ENCODE measurements at regions not wholly inside any gene's neighbourhood (a gene's known extent, or its start where the extent isn't known, plus 50 kb on each side); places are given as distances from the start of the nearest gene placed in this dataset.

DNA sequence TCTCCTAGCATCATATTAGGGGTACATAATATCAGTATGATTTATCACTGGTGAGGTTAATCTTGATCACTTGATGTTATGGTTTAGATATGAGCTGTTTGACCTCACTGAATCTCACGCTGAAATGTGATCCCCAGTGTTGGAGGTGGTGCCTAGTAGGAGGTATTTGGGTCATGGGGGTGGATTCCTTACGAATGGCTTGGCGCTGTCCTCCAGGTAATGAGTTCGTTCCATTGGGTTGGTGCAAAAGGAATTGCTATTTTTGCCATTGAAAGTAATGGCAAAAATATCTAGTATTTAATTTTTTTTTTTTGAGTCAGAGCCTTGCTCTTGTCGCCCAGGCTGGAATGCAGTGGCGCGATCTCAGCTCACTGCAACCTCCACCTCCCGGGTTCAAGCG lies 326.3 kb downstream of the AASDHPPT start:
- TF ChIP-seq, protein P1, sequence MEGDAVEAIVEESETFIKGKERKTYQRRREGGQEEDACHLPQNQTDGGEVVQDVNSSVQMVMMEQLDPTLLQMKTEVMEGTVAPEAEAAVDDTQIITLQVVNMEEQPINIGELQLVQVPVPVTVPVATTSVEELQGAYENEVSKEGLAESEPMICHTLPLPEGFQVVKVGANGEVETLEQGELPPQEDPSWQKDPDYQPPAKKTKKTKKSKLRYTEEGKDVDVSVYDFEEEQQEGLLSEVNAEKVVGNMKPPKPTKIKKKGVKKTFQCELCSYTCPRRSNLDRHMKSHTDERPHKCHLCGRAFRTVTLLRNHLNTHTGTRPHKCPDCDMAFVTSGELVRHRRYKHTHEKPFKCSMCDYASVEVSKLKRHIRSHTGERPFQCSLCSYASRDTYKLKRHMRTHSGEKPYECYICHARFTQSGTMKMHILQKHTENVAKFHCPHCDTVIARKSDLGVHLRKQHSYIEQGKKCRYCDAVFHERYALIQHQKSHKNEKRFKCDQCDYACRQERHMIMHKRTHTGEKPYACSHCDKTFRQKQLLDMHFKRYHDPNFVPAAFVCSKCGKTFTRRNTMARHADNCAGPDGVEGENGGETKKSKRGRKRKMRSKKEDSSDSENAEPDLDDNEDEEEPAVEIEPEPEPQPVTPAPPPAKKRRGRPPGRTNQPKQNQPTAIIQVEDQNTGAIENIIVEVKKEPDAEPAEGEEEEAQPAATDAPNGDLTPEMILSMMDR (conservative IDR thresholded peaks at IDR 0.05; ENCODE audit: low read depth, low read length) = no peak
- TF ChIP-seq EZH2 (IDR thresholded peaks at IDR 0.05; ENCODE audit: borderline replicate concordance, low read depth, low read length, poor library complexity, severe bottlenecking) = no peak

Data from A673 (cell line).